ENCODE measurements at regions not wholly inside any gene's neighbourhood (a gene's known extent, or its start where the extent isn't known, plus 50 kb on each side); places are given as distances from the start of the nearest gene placed in this dataset.
"Not testable (repeated sequence)": the region's sequence is repeated elsewhere in the genome, so short reads cannot be mapped to it uniquely, and the experiment has no call there.

DNA sequence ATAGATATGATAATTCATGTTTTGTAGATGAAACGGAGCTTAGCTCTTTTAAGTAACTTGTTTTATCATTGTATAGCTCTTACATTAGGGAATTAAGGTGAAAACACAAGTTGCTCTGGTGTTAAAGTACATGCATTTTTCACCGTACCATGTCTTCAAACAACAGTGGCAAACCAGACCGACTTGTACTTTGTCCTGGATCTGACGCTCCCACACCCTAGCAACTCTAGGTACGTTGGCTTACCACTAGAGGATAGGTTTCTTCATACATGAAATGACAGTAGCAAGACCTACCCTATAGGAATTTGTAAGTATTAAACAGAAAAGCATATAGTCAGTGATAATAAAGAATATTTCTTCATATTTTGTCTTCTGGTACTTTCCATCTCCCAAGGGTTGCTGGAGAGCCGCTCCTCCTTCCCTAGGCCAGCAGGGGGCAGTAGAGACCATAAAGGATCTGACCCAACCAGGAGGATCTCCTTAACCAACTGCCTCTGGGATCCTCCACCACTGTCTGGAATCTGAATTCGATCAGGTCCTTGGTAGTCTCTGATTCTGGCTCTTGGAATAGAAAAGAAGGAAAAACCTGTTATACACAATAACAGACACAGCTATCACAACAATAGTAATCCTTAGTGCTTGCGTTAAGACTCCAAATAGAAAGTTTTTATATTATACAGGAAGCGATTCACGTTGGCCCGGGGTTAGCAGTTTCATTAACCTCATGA lies 136.7 kb downstream of the CAVIN4 start:
- peak; percentile 83 for DNase-seq

DNA sequence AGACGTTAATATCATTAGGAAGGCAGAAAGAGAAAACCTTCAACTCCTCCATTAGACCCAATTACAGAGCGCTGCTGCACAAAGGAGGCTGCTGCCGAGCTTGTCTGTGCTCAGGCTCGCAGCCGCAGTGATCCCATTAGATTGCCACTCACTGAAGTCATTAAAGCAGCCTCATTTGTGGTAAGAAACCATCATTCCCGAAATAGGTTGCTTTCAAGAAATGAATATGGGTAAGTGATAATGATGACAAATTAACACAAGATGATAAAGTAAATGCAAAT lies 137.2 kb downstream of the CAVIN4 start:
- no peak for DNase-seq

DNA sequence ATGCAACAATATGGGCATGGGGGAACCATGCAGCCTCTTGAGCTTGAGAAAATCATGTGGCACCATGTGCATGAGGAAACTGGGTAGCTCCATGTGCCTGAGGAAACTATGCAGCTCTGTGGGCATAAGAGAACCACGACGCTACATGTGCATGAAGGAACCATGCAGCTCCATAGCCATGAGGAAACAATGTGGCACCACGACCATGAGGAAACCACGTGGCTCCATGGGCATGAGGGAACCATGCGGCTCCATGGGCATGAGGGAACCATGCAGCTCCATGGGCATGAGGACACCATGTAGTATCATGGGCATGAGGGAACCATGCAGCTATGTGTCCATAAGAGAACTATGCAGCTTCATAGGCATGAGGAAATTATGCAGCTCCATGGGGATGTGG lies 140.8 kb downstream of the CAVIN4 start:
- DNase-seq = no peak

DNA sequence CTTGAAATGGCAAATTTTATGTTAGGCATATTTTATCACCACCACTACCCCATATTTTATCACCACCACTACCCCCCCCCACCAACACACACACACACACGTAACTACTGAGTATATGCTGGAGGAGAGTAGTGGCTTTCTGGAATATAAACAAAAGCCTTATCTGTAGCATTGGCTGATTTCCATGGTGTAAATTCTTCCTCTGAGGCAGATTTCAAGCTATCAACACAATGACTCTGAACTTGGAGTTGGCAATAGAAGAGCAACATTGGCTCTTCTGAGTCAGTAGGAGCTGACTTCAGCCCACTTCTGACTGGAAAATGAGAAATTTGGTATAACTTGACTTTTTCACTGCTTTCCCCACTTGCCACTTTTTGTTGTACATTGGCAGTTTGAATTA lies 143.0 kb downstream of the CAVIN4 start:
- no peak for DNase-seq

DNA sequence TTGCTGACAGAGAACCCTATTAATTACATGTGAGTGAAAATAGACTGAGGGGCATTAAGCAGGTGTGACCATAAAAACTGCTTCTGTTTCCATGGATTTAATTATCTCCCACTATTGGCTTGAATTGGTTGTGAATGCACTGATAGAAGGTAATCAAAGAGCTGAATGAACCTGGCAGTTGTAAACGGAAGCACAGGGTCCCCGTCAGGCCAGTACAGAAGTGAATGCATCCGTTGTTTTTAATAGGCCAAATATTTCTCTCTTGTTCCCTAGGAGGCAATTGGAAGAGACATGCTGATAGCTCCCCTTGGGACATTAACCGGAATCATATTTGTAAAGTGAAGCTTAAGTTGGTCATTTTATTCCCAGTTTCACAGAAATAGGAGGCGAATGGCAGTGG lies 147.0 kb downstream of the CAVIN4 start:
- DNase-seq = no peak

DNA sequence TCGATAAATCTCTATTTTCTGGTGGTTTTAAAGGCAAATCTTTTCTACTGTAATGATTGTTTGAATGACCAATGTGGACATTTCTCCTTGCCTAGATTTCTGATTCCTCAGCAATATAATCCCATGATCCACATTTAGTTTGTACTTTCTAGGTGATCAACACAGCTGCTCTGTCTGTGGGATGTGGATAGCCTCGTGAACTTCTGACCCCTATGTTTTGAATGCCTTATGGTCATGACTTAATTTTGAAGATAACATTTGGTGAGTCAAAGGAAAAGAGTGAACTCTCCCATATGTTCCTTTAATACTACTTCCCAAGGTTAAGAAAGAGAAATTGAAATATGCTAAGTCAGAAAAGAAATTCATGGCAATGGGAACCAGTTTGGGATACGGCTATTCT lies 147.5 kb downstream of the CAVIN4 start:
- no peak for DNase-seq

DNA sequence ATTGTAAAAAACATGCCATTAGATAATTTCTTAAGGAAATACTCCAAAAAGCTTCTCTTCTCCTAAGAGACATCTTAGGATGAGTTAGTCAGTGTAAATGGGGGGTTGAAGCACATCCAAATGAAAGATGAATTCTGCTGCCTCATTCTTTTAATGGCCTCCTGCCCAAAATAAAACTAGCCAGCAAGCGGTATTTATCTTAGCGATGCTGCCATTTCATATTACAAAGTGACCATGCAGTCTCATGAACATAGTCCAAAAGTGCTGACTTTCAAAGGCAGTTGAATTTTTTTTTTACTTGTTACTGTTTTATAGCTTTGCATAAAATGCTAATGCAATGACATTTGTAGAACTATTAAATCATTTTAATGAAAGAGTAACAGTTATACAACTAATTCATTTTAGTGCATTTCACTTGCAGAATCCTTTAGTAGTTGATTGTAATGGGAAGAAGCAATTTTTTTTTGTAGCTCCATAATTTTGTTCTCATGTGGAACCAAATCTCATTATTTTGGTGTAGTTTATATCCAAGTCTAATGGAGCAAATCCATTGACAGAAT lies 151.5 kb downstream of the CAVIN4 start:
- no peak for DNase-seq

DNA sequence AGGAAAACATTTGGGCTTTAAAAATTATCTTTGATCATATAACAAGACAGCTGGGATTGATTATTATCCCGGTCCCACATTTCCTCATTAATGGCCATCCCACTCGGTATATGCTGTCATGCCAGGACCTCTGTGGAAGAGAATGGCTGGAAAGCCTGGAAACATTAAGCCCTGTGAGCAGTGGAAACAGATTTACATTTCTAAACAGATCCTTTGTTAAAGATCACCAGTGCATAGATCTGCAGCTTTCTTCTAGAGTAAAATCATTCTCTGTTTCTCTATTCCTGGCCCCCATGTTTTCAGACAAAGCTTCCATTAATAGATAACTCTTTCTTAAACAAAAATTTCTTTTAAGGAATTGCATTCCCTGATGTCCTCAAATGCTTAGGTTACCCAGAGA lies 152.2 kb downstream of the CAVIN4 start:
- no peak for DNase-seq

DNA sequence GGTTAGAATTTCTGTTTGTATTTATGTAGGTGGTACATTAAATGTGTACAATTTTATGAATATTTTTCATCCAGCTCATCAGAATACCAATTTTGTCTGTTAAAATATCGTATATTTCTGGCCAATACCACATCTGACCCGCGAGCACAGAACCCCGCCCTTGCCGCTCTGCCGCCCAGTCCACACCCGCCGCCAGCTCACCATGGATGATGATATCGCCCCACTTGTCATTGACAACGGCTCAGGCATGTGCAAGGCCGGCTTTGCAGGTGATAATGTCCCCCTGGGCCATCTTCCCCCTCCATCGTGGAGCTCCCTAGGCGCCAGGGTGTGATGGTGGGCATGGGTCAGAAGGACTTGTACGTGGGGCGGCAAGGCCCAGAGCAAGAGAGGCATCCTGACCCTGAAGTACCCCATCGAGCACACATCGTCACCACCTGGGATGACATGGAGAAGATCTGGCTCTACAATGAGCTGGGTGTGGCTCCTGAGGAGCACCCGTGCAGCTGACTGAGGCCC lies 153.2 kb downstream of the CAVIN4 start:
- no peak for DNase-seq

DNA sequence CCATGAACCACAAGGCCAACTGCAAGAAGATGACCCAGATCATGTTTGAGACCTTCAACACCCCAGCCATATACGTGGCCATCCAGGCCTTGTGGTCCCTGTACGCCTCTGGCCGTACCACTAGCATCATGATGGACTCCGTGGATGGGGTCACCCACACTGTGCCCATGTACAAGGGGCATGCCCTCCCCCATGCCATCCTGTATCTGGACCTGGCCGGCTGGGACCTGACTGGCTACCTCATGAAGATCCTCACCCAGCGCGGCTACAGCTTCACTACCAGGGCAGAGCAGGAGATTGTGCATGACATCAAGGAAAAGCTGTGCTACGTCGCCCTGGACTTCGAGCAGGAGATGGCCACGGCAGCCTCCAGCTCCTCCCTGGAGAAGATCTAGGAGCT lies 153.7 kb downstream of the CAVIN4 start:
- no peak for DNase-seq

DNA sequence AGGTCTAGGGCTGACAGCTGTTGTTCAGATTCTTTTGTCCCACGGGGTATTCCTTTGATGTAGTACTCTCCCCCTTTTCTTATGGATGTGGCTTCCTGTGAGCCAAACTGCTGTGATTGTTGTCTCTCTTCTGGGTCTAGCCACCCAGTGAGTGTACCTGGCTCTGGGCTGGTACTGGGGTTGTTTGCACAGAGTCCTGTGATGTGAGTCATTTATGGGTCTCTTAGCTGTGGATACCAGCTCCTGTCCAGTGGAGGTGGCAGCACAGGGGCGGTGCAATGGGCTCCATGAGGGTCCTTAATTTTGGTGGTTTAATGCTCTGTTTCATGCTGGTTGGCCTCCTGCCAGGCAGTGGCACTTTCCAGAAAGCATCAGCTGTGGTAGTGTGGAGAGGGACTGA lies 161.3 kb downstream of the CAVIN4 start:
- DNase-seq = peak; percentile 58

DNA sequence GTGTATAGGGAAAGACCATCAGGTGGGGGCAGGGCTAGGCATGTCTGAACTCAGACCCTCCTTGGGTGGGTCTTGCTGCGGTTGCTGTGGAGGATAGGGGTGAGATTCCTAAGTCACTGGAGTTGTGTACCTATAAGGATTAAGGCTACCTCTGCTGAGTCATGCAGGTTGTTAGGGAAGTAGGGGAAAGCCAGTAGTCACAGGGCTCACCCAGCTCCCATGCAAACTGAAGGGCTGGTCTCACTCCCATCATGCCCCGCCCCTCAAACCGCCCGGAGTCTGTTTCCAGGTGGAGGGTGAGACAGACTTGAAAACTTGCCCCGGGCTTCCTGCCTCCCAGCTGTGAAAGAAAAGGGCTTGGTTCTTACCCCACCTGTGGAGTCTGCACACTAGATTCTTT lies 161.8 kb downstream of the CAVIN4 start:
- peak; percentile 74 for DNase-seq

DNA sequence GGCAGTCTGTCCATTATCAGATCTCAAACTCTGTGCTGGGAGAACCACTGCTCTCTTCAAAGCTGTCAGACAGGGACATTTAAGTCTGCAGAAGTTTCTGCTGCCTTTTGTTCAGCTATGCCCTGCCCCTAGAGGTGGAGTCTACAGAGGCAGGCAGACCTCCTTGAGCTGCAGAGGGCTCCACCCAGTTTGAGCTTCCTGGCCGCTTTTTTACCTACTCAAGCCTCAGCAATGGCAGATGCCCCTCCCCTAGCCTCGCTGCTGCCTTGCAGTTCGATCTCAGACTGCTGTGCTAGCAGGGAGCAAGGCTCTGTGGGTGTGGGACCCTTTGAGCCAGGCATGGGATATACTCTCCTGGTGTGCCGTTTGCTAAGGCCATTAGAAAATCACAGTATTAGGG lies 171.1 kb downstream of the CAVIN4 start:
- DNase-seq = not testable (repeated sequence)

DNA sequence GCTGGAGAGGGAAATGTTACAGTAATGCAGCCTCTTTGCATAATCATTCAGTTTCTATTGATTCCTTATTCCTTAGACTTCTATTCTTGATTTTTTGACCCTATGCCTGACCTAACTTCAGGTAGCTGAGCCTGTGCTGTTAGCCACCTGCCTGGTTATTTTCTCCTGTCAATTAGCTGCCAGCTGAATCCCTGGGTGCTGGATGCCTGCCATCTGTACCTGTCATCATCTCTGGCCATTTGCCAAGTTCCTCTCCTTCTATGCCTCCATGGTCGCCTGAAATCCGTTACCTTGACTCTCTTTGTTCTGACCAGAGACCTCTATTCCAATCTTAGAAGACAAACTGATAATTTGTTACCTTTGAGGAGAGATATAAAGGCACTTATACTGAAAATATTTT lies 178.3 kb downstream of the CAVIN4 start:
- no peak for DNase-seq

DNA sequence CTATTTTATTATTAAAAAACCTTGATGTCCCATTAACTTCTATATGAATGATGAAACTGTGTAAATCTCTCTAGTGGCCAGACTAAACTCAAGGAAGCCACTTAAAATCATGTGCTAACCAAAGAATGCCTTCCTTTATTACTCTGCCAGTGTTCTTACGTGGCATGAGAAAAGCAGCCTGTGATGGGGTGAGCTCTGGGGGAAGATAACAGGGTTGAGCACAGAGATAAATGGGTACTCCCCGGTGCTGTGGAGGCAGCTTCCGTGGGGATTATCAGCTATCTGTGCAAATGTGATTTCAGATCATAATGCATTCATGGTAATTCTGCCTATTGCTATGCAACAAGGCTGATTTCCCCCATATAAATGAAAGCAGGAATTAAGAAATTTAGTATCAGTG lies 181.3 kb downstream of the CAVIN4 start:
- DNase-seq = no peak

DNA sequence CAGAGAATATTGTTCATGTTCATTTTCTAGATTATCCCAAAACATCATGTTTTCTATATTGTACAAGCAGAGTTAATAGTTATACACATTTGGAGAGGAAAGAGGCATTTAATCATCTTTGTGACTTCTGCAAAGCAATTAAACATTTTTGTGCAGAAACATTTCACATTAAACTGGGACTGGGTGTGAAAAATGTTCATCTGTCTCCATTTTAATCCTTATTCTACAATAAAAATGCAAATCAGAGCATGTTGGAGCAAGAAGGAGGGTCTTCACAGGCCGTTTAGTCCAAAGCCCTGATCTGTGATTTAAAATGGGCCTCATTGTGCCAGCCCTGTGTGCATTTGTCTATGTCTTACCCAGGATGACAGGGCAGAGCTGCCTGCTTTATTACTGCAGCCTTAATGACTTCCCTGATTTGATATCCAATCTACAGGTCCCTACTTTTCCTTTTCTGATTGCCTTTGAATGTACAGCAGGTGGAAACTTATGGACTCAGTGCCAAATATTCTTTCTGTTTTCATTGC lies 183.5 kb downstream of the CAVIN4 start:
- no peak for DNase-seq

DNA sequence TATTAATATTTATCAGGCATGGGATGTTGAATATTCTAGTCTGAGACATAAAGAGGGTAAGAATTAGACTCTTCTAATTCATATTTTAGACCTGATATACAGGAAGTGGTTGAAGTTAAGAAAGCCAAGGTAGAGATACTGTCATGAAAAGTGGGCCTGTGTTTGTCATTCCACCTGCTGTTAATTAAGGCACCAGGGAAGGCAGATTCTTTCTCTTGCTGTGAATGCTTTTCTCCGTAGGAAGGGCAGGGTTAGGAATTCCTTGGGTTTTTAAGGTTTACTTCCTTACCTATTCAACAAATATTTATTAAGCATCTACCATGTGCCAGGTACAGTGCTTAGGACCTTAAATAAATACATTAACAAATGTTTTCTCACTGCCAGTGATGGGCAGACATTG lies 196.4 kb downstream of the CAVIN4 start:
- no peak for DNase-seq

DNA sequence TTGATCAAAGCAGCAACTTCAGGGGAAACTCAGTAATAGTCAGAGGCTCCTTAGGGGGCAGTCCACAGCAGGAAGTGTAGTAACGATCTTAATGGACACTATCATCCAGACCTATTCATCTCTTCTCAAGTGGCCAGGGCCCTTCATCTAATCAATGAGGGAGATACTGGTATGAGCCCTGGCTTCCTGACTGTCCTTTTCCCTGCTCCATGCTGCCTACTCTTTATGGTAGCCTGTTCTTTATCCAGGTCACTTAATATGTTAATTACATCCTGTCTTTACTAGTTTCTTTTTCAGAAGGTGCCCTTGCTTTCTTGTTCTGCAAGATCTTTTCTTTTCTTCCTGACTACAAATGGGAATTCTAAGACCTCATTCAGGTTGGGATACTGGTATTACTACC lies 197.1 kb downstream of the CAVIN4 start:
- DNase-seq = no peak

DNA sequence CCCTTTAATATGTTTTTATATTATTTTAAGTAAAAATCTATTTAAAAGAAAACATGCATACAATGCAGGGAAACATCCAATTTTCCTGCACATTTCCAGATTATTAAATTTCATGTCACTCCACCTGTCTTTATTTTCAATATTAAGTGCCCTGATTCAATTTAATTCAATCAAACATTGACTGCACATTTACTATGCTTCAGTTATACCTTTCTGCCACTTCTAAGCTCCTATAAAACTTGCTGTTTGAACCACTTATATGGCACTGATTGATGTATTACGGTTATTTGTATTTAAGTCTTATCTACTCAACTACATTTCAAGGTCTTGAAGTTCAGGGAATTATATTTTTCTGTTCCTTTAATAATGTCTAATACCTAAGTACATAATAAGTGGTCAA lies 198.0 kb downstream of the CAVIN4 start:
- DNase-seq = no peak

DNA sequence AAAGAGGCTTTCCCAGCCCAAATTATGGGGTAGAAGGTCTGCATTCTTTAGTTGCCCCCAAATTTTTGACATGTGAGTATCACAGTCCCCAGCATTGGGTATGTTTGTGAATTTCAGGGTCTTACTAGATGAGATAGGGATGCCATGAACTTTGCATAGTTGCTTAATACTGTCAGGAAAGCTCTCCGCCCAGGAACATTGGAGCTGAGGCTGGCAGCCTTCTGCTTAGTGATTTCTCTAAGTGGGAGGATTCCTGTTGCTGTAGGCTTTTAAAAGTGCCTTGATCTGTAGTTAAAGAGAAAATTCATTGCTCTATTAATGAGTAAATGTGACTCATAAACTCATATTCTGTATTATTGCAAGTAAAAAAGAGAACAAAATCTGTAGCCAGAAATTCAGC lies 206.9 kb downstream of the CAVIN4 start:
- DNase-seq = no peak

DNA sequence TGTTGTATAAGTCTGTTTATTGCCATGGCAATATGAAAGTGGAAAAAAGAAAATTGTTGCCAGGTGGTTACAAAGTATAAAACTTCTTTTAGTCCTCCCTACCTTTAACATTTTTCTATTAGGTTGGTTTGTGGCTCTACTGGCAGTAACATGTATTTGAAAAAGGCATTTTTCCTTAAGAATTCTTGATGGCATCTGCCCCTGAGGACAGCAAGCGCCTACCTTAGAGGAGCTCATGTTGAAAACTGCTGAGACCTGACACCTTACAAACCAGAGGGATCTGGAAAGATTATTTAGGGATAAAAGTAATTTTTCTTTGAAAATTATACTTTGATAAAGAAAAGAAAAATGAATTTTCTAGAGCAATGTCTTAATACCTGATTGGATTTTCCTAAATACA lies 208.1 kb downstream of the CAVIN4 start:
- no peak for DNase-seq

DNA sequence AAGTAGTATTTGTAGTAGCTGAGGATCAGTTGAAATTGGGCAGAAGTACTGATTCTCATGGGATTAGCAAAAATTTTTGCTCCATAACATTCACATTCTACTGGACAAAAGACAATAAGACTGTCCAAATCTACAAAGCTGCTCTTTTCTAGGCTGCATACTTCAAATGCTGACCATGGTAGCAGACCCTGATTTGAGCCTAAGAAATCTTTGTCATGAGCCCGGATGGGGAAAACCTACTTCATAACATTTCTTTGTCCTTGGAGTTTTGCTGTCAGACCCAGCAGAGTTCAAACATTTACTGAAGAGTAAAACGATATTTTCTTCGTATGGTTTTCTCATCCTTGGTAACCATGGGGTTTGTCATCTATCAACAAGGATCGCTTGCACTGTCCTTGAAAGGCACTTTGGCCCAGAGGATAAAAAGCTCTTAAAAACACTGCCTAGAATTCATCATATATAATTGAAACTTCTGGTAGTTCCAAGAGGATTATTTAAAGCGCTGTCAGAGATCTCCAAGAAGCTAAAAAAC lies 216.9 kb downstream of the CAVIN4 start:
- no peak for DNase-seq

DNA sequence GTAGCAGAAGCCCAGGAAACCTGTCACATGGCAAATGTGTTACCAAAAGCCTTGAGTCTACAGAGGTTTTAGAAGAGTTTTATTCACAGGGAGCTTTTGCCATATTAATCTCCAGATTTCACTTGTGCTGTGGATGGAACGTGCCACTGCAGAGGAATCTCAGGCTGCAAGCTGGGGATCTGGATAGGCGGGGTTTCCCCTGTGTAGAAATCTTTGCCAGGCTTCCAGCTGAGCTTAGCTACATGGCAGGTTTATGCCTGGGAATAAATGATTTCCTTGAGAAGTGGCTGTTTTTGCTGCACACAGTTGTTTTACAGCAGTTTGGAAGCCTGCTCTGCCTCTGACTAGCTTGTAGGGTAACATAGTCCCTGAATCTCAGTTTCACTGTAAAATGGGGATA lies 224.6 kb upstream of the PLPPR1 start:
- no peak for DNase-seq

DNA sequence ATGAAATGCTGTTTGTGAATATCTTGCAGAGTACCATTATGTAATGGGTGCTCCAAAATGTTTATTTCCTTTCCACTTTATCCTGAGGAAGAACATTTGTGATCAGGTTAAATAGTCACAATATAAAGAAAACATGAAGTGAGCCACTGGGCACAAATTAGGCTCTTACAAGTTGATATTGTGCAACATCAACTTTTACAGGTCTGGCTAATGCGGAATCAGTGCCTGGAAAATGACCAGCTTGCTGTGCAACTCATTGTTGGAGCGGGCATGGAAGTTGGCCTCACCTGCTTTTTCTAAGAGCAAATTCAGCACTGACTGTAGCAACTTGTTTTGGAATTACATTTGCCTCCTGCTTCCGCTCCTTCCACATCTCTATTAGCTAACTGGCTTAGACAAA lies 216.9 kb upstream of the PLPPR1 start:
- no peak for DNase-seq

DNA sequence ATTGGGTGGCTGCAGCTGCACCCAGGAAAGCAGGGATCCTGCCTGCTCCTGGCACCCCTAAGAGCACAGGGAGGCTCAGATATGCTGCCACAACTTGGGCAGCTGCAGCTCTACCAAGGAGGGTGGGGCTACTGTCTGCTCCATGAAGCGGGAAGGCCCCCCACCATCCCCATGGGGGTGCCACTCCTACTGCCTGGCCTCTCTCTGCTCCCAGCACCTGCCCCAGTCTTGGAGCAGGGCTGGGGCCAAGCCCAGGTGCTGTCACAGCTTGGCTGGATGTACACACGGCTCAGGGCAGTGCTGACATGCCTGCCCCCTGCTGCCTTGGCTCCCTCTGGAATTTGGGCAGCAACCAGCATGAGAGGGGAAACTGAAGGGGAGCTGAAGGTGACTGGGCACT lies 214.7 kb upstream of the PLPPR1 start:
- DNase-seq = no peak

All from islet precursor cell (in vitro differentiated cells).